Panc1 (cell line): ENCODE measurements at regions not wholly inside any gene's neighbourhood (a gene's known extent, or its start where the extent isn't known, plus 50 kb on each side); places are given as distances from the start of the nearest gene placed in this dataset.

ENCODE experiments used
- CTCF ChIP-seq: fragments of 450-650 bp; IDR thresholded peaks from 2 replicates; pipeline ENCODE4 v1.5.1; 2017; ENCODE audit warnings: mild to moderate bottlenecking
- POLR2AphosphoS5 ChIP-seq: IDR thresholded peaks from 2 replicates; pipeline ENCODE4 v1.6.1; 2012; ENCODE audit warnings: mild to moderate bottlenecking, low read depth, low read length, moderate library complexity
- SIN3A ChIP-seq: IDR thresholded peaks from 2 replicates; pipeline ENCODE4 v1.6.1; 2012; ENCODE audit warnings: low read depth, mild to moderate bottlenecking, low read length, moderate library complexity, borderline replicate concordance; ENCODE audit not compliant: insufficient read depth

GRCh38 chr3:69566275-69566674, 173.0 kb upstream of the MITF start:
- TF ChIP-seq CTCF (no peak), POLR2AphosphoS5 (no peak), SIN3A (no peak)
